Loucy (cell line): ENCODE measurements at regions not wholly inside any gene's neighbourhood (a gene's known extent, or its start where the extent isn't known, plus 50 kb on each side); places are given as distances from the start of the nearest gene placed in this dataset.
A peak's percentile ranks its signal among the peaks of the same experiment; 100 is the strongest.

Experiments used
- H2AFZ ChIP-seq: fragments of 200-600 bp; sonication (generic); 2 replicates; pipeline ENCODE4 v1.6.0; 2016; ENCODE audit warnings: antibody characterized with exemption, mild to moderate bottlenecking, low read length, moderate library complexity
- H3F3A ChIP-seq: fragments of 200-600 bp; 2 replicates; pipeline ENCODE4 v1.6.0; 2016; ENCODE audit warnings: antibody characterized with exemption, low read depth, mild to moderate bottlenecking
- H3K27me3 ChIP-seq: fragments of 200-600 bp; sonication (generic); 2 replicates; pipeline ENCODE4 v1.6.1; 2014; ENCODE audit warnings: low read length, mild to moderate bottlenecking; ENCODE audit not compliant: insufficient read depth, poor library complexity, severe bottlenecking
- H3K36me3 ChIP-seq: fragments of 200-600 bp; sonication (generic); 2 replicates; pipeline ENCODE4 v1.6.1; 2016; ENCODE audit warnings: low read length; ENCODE audit not compliant: insufficient read depth
- H3K4me1 ChIP-seq: fragments of 200-600 bp; sonication (generic); 2 replicates; pipeline ENCODE4 v1.5.1; 2014; ENCODE audit warnings: low read length, mild to moderate bottlenecking; ENCODE audit not compliant: insufficient read depth, poor library complexity, severe bottlenecking
- H3K4me2 ChIP-seq: fragments of 200-600 bp; sonication (generic); 2 replicates; pipeline ENCODE4 v1.6.0; 2014; ENCODE audit warnings: antibody characterized with exemption, low read length, low read depth, mild to moderate bottlenecking; ENCODE audit not compliant: poor library complexity, severe bottlenecking
- H3K4me3 ChIP-seq: fragments of 200-600 bp; sonication (generic); 2 replicates; pipeline ENCODE4 v1.5.1; 2014; ENCODE audit warnings: low read length, mild to moderate bottlenecking, mixed read lengths; ENCODE audit not compliant: poor library complexity, severe bottlenecking
- H3K79me2 ChIP-seq: fragments of 200-600 bp; sonication (generic); 2 replicates; pipeline ENCODE4 v1.6.1; 2014; ENCODE audit warnings: low read length; ENCODE audit not compliant: insufficient read depth
- H3K9ac ChIP-seq: fragments of 200-600 bp; sonication (generic); 2 replicates; pipeline ENCODE4 v1.6.0; 2014; ENCODE audit warnings: mild to moderate bottlenecking, low read depth, low read length, moderate library complexity; ENCODE audit not compliant: poor library complexity, severe bottlenecking
- H3K9me2 ChIP-seq: fragments of 200-600 bp; sonication (generic); replicated peaks from 2 replicates; pipeline ENCODE4 v1.6.1; 2016; ENCODE audit warnings: low read depth, low read length, mixed read lengths
- H3K9me3 ChIP-seq: fragments of 200-600 bp; sonication (generic); 2 replicates; pipeline ENCODE4 v1.6.1; 2014; ENCODE audit warnings: mild to moderate bottlenecking, antibody characterized with exemption, low read length, low read depth; ENCODE audit not compliant: insufficient read depth
- H4K20me1 ChIP-seq: fragments of 200-600 bp; sonication (generic); 2 replicates; pipeline ENCODE4 v1.6.0; 2014; ENCODE audit warnings: antibody characterized with exemption, low read length, mild to moderate bottlenecking; ENCODE audit not compliant: insufficient read depth, poor library complexity, severe bottlenecking
- EZH2phosphoT487 ChIP-seq: fragments of 200-600 bp; IDR thresholded peaks from 2 replicates; pipeline ENCODE4 v1.6.1; 2018; ENCODE audit warnings: antibody characterized with exemption, mild to moderate bottlenecking, moderate library complexity, borderline replicate concordance
- TF ChIP-seq, protein P1 (sequence below): fragments of 200-600 bp; sonication (generic); conservative IDR thresholded peaks from 2 replicates; pipeline ENCODE4 v1.5.1; 2014; ENCODE audit warnings: mild to moderate bottlenecking, antibody characterized with exemption, low read length

DNA sequence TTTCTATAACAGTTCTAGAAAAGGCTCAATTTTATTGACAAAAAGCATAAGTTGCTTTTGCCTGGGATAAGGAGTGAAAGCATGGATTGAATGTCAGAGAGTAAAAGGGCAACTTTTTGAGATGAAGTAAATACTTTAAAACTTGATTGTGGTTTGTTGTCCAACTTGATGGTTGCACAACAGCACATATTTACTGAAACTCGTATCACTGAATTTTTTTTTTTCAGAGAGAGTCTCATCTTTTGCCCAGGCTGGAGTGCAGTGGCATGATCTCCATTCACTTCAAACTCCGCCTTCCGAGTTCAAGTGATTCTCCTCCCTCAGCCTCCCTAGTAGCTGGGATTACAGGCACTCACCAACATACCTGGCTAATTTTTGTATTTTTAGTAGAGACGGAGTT is 856.8 kb downstream of the SH3BGRL start:
- H3K4me3 ChIP-seq = no peak overlapping the region
- no peak overlapping the region for H3K9ac ChIP-seq
- no peaks in the 10 kb centered on the region for H4K20me1 ChIP-seq
- no peaks in the 10 kb centered on the region for H3K9me3 ChIP-seq
- no peaks in the 10 kb centered on the region for H3K9me2 ChIP-seq
- no peak overlapping the region for H2AFZ ChIP-seq
- no peaks in the 10 kb centered on the region for H3K36me3 ChIP-seq
- H3F3A ChIP-seq = no peaks in the 10 kb centered on the region
- H3K4me2 ChIP-seq = no peak overlapping the region
- no peak for TF ChIP-seq EZH2phosphoT487
- no peaks in the 10 kb centered on the region for H3K4me1 ChIP-seq
- no peaks in the 10 kb centered on the region for H3K27me3 ChIP-seq
- no peaks in the 10 kb centered on the region for H3K79me2 ChIP-seq

DNA sequence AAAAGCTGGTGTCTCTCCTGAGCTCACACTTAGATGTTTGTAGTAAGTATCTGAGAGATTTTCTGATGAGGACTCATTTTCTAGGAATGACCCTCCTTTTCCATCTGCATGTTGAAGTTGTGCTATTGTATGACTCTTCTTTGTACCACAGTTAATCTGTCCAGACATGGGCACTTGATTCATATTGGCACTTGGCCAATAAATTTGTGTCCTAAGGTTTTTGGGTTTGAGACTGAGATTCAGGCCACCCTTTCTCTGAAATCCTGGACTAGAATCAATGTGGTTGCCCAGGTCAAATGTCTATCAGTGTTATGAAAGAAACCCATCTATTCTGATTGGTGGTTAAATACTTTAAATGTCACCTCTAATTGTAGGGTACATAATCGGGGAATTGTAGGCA is 869.0 kb downstream of the SH3BGRL start:
- H3K9me3 ChIP-seq = no peaks in the 10 kb centered on the region
- TF ChIP-seq, protein P1, sequence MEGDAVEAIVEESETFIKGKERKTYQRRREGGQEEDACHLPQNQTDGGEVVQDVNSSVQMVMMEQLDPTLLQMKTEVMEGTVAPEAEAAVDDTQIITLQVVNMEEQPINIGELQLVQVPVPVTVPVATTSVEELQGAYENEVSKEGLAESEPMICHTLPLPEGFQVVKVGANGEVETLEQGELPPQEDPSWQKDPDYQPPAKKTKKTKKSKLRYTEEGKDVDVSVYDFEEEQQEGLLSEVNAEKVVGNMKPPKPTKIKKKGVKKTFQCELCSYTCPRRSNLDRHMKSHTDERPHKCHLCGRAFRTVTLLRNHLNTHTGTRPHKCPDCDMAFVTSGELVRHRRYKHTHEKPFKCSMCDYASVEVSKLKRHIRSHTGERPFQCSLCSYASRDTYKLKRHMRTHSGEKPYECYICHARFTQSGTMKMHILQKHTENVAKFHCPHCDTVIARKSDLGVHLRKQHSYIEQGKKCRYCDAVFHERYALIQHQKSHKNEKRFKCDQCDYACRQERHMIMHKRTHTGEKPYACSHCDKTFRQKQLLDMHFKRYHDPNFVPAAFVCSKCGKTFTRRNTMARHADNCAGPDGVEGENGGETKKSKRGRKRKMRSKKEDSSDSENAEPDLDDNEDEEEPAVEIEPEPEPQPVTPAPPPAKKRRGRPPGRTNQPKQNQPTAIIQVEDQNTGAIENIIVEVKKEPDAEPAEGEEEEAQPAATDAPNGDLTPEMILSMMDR = no peak
- no peak for TF ChIP-seq EZH2phosphoT487
- no peaks in the 10 kb centered on the region for H3K27me3 ChIP-seq
- H3K4me1 ChIP-seq = no peaks in the 10 kb centered on the region
- no peaks in the 10 kb centered on the region for H3K79me2 ChIP-seq
- H3K4me3 ChIP-seq = no peak overlapping the region
- H3K9ac ChIP-seq = no peak overlapping the region
- H2AFZ ChIP-seq = no peak overlapping the region
- no peaks in the 10 kb centered on the region for H3K36me3 ChIP-seq
- no peaks in the 10 kb centered on the region for H3K9me2 ChIP-seq
- no peak overlapping the region for H3K4me2 ChIP-seq
- no peaks in the 10 kb centered on the region for H3F3A ChIP-seq
- no peaks in the 10 kb centered on the region for H4K20me1 ChIP-seq

DNA sequence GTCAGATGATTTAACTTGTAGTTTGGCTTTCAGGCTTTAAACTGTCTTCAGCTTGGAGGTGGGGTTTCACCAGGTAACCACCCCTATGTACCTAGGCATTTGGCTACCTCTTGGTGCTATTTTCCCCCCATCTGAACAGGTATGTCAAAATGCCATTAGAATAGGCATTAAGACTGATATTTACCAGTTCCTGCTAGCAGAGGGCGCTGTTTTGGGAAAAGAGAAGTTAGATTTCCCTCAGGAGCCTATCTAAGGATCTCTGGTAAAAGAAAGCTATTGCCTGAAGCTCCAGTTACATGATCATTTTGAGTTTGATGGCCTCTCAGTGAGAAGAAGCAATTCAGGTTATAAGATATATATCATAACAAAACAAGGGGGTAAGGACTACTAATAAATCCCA is 879.1 kb downstream of the SH3BGRL start:
- no peak overlapping the region for H3K9ac ChIP-seq
- no peaks in the 10 kb centered on the region for H3K79me2 ChIP-seq
- no peak overlapping the region for H3K4me2 ChIP-seq
- H3K9me2 ChIP-seq = no peaks in the 10 kb centered on the region
- H3K4me1 ChIP-seq = no peaks in the 10 kb centered on the region
- no peaks in the 10 kb centered on the region for H4K20me1 ChIP-seq
- no peaks in the 10 kb centered on the region for H3K36me3 ChIP-seq
- H2AFZ ChIP-seq = no peak overlapping the region
- H3K4me3 ChIP-seq = no peak overlapping the region
- no peaks in the 10 kb centered on the region for H3F3A ChIP-seq
- no peaks in the 10 kb centered on the region for H3K27me3 ChIP-seq
- TF ChIP-seq EZH2phosphoT487 = no peak
- TF ChIP-seq, protein P1 = peak; percentile 29; the same call in 1 of the 2 replicates
- no peaks in the 10 kb centered on the region for H3K9me3 ChIP-seq

DNA sequence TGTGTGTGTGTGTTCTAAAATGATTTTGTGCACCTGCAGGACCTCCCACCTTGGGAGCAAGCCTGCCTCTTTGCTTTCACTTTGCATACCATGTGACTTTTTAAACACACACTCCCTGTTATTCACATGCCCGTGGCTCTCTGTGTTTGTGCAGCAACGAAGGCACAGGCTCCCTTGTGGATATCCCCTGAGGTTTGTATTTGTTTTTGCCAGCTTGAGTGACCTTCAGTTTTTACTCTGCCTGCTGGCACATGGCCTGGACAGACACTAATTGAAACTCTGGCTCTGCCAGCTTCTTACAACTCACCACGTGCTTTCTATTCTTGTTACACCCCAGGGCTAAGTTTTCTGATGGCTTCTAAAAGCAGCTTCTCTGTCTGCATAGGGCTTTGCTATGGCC is 885.8 kb downstream of the SH3BGRL start:
- Histone ChIP-seq H2AFZ (peak overlapping the region; percentile 64; the same call in 1 of the 2 replicates), H3K4me1 (no peaks in the 10 kb centered on the region), H3F3A (no peaks in the 10 kb centered on the region), H3K4me2 (peak overlapping the region; percentile 27), H4K20me1 (no peaks in the 10 kb centered on the region), H3K9ac (no peak overlapping the region), H3K9me2 (no peaks in the 10 kb centered on the region), H3K9me3 (no peaks in the 10 kb centered on the region), H3K4me3 (no peak overlapping the region), H3K79me2 (no peaks in the 10 kb centered on the region), H3K27me3 (no peaks in the 10 kb centered on the region), H3K36me3 (no peaks in the 10 kb centered on the region)
- TF ChIP-seq, protein P1 = no peak
- TF ChIP-seq EZH2phosphoT487 = no peak
